ENCODE measurements at regions not wholly inside any gene's neighbourhood (a gene's known extent, or its start where the extent isn't known, plus 50 kb on each side); places are given as distances from the start of the nearest gene placed in this dataset.
"Not testable (repeated sequence)": the region's sequence is repeated elsewhere in the genome, so short reads cannot be mapped to it uniquely, and the experiment has no call there.

DNA sequence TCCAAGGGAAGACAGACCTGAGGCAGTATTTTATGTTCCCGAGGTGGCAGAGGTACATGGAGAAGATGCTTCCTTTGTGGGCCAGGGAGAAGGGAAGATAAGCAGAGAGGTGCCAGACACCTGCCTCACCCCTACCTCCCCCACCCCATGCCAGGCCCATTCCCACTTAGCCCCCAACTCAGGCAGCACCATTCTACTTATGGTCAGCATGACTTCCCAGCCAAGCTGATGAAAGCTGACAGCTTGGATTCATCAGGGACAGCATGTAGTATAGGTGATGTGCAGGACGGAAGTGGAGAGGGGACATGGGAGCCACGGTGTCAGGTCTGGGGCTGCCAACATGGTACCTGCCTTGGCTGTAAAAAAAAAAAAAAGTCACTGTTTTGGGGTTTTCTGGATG lies 57.5 kb upstream of the CSPG4 start:
- Histone ChIP-seq H3K4me1 (no peaks in the 10 kb centered on the region), H3K36me3 (no peaks in the 10 kb centered on the region), H3K27ac (no peak overlapping the region), H3K27me3 (no peaks in the 10 kb centered on the region), H3K9me3 (no peaks in the 10 kb centered on the region), H3K4me3 (no peak overlapping the region)
- TF ChIP-seq, protein P1, sequence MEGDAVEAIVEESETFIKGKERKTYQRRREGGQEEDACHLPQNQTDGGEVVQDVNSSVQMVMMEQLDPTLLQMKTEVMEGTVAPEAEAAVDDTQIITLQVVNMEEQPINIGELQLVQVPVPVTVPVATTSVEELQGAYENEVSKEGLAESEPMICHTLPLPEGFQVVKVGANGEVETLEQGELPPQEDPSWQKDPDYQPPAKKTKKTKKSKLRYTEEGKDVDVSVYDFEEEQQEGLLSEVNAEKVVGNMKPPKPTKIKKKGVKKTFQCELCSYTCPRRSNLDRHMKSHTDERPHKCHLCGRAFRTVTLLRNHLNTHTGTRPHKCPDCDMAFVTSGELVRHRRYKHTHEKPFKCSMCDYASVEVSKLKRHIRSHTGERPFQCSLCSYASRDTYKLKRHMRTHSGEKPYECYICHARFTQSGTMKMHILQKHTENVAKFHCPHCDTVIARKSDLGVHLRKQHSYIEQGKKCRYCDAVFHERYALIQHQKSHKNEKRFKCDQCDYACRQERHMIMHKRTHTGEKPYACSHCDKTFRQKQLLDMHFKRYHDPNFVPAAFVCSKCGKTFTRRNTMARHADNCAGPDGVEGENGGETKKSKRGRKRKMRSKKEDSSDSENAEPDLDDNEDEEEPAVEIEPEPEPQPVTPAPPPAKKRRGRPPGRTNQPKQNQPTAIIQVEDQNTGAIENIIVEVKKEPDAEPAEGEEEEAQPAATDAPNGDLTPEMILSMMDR (IDR thresholded peaks at IDR 0.05) = no peak
- no peak for ATAC-seq
- intact Hi-C loops (cut with DNase I) = no loop called here
- no peak for DNase-seq

DNA sequence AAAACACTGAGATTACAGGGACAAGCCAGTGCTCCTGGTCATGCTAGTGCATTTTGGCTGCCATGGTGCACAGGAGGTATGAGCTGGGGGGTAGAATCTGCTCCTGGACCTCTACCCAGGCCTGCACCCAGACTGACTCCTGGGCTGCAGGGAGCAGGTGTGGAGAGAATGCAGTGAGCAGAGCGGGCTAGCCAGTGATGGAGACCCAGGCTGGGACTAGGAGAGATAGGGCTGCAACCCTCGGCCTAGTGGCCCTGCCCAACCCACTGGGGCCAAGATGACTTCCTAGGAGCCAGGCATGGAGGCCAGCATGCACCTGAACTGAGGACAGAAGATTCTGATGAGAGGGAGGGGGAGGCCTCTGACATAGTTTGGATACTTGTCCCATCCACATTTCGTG lies 55.9 kb upstream of the CSPG4 start:
- H3K27me3 ChIP-seq; H3K27ac ChIP-seq; H3K9me3 ChIP-seq; H3K4me3 ChIP-seq; H3K36me3 ChIP-seq; ATAC-seq; intact Hi-C loops (cut with DNase I); H3K4me1 ChIP-seq: not testable (repeated sequence)
- peak in 1 of 4 donors; percentile 26 for DNase-seq

DNA sequence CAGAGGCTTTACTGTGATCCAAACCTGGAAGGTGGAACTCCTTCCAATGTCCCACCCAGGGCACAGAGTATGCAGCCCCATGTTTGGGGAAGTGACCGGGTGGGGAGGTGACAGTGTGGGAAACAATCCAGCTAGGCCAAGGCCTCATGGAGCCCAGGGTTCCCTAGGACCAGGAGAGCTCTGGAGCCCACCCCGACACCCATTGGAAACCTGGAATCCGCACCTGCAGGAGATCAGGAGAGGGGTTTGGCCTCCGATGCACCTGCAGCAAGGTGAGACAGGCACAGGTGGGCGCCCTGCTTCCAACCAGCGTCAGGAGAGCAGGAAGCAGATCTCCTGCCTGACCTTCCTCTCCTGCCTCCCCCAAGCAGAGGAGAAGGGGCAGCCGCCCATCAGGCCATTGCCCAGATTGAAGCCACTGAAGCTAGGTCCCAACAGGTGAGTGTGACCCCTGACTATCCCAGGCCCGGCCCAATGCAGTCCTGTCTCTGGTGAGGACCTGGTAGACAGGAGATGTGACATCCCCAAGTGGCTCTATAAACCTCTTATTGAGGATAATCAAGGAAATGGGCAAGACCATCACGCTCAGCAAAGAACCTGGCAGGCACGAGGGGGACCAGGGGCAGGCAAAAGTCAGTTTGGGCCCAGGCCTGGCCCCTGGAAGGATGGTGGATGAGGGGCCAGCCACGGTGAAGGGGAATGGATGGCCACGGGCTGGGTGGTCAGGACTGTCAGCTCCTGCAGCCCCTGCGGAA lies 53.1 kb upstream of the CSPG4 start:
- ATAC-seq; H3K4me3 ChIP-seq; DNase-seq; H3K36me3 ChIP-seq; H3K27me3 ChIP-seq; intact Hi-C loops (cut with DNase I); H3K9me3 ChIP-seq; H3K27ac ChIP-seq; H3K4me1 ChIP-seq: not testable (repeated sequence)

DNA sequence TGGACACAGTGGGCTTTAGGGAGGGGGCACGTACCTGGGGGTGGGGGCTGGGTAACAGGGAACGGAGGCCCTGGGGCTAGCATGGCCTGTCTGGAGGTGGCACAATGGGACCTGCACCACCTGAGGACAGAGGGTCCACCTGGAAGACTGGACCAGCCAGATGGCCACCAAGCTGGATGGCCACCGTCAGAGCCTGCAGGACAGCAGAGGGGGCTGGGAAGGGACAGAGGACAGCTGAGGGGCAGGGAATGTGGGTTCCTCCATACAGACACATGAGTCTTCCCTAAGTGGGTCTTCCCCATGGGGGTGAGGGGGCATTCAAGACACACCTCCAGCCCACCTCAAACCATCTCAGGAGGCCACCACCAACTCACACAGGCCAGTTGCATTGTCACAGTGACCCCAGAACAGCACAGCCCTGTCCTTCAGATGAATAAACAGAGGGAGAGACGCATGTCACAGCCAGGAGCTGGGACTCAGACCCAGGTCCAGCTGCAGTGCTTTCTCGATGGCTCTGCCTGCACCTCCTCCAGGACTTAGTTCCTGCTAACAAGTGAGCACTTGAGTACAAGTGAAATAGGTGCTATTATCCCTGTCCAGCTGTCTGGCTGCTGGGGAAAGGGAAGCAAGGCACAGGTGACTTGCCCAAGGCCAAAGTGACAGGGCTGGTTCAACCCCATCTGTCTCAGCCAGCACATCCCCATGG lies 52.4 kb upstream of the CSPG4 start:
- not testable (repeated sequence) for ATAC-seq

DNA sequence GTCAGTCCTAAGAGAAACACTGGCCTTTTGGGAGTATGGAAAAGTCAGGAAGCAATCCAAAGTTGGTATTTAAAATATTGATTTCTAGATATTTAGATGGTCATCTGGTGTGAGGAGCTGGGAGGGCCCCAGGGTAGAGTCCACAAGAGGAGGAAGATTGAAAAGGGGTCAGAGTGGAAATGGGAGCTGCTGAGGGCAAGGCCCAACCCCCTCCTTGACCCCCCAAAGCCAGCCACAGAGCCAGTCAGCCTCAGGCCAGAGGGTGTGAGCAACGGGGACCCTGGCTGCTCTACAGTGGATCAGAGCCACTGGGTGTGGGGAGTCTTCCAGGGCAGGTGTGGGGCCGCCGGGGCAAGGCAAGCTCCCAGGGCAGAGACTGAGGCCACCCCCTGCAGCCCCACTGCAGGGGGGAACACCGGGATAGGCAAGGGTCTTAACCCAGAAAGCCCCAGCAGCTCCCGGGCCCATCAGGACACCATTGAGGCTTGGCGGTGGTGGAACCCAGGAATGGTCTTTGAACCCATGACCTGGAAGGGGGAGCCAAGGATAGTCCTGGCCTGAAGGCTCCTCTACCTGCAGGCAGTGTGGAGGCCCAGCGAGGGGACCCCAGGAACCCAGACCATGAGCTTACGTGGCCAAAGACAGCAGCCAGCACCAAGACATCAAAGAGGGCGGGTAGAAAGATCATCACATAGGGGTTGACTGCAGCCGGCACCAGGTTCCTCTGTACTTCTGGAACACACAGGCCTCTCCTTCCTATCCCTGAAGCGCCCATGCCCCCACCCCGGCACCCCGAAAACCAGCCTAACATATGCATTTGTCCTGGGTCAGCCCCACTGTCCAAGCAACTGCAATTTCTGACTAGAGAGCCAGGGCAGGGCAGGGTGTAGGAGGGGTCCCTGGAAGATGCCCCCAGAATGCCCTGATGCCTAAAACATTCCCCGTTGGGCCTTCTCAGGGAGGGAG lies 51.3 kb upstream of the CSPG4 start:
- ATAC-seq; H3K4me1 ChIP-seq; H3K27me3 ChIP-seq; H3K36me3 ChIP-seq; intact Hi-C loops (cut with DNase I); H3K27ac ChIP-seq; H3K4me3 ChIP-seq; H3K9me3 ChIP-seq: not testable (repeated sequence)
- DNase-seq = peak in 1 of 4 donors; percentile 47

More for the DNA sequence above, 52.4 kb upstream of the CSPG4 start:
- H3K9me3 ChIP-seq; intact Hi-C loops (cut with DNase I); H3K4me1 ChIP-seq; H3K27me3 ChIP-seq; H3K36me3 ChIP-seq; H3K4me3 ChIP-seq; H3K27ac ChIP-seq: not testable (repeated sequence)
- peak in 1 of 4 donors; percentile 29 for DNase-seq

DNA sequence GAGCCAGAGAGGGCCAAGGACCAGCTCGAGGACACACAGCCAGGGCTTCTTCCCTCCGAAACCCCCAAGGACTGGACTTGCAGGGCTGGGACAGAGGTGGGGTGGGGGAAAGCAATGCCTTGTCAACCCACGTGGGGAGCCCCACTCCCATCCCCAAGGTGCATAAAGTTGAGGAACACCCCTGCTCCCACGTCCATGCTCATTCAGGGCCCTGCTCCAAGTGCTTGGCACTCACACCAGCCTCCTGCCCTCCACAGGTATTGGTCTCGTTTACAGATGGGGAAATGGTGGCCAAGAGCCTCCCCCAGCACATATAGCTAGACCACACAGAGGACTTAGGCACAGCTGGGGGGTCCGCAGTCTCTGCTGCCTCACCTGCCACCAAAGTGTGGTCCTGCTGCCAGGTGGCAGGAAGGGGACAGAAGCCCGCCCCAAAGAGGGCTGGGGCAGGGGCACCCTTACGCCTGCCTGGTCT lies 50.5 kb upstream of the CSPG4 start:
- no peak overlapping the region for H3K27ac ChIP-seq
- peaks cover 4 to 11% of the 10 kb centered on the region in 2 donors for H3K4me1 ChIP-seq
- ATAC-seq (no peak), DNase-seq (peak in 1 of 4 donors; percentile 51)
- H3K9me3 ChIP-seq = no peaks in the 10 kb centered on the region
- TF ChIP-seq, protein P1 (IDR thresholded peaks at IDR 0.05) = no peak
- no peaks in the 10 kb centered on the region for H3K27me3 ChIP-seq
- intact Hi-C loops (cut with DNase I) = no loop called here
- no peaks in the 10 kb centered on the region for H3K36me3 ChIP-seq
- H3K4me3 ChIP-seq = no peak overlapping the region
